Vagina (tissue), 2 donors: ENCODE measurements at regions not wholly inside any gene's neighbourhood (a gene's known extent, or its start where the extent isn't known, plus 50 kb on each side); places are given as distances from the start of the nearest gene placed in this dataset.

Source experiments
- DNase-seq, 2 donors: peaks; one replicate each; pipeline ENCODE4 v3.0.0-alpha.2; 2017; ENCODE audit errors: extremely low spot score in 2 of 2
- H3K27ac ChIP-seq: fragments of 200-600 bp; sonication (generic); one replicate; pipeline ENCODE4 v1.5.1; 2019
- H3K27me3 ChIP-seq: fragments of 200-600 bp; sonication (generic); one replicate; pipeline ENCODE4 v1.5.1; 2019
- H3K36me3 ChIP-seq, 2 donors: fragments of 200-600 bp; sonication (generic); one replicate each; pipeline ENCODE4 v1.5.1; 2017 to 2019
- H3K4me1 ChIP-seq: fragments of 200-600 bp; sonication (generic); one replicate; pipeline ENCODE4 v1.5.1; 2019
- H3K4me3 ChIP-seq, 2 donors: fragments of 200-600 bp; sonication (generic); 1 replicate in 1 of 2; 2 replicates in 1 of 2; pipeline ENCODE4 v1.5.1; 2016 to 2019
- H3K9me3 ChIP-seq: fragments of 200-600 bp; sonication (generic); one replicate; pipeline ENCODE4 v1.5.1; 2019
- POLR2A ChIP-seq, 2 donors: fragments of 450-650 bp; IDR thresholded peaks; one replicate each; pipeline ENCODE4 v1.6.1; 2017; ENCODE audit warnings: antibody characterized with exemption in 2 of 2, mild to moderate bottlenecking in 2 of 2, moderate library complexity in 2 of 2
- POLR2AphosphoS5 ChIP-seq, 2 donors: sonication (generic); formaldehyde crosslinking; IDR thresholded peaks; one replicate each; pipeline ENCODE4 v1.9.0; 2017; ENCODE audit warnings: antibody characterized with exemption in 2 of 2, mild to moderate bottlenecking in 2 of 2, low read depth in 1 of 2; ENCODE audit not compliant: insufficient read depth in 1 of 2
- intact Hi-C: fragments of 100-400 bp; cut with DNase I; formaldehyde crosslinking; loops from one replicate; pipeline ENCODE4 v1.15.1; 2023
- TF ChIP-seq, protein P1 (sequence below), 3 experiments: fragments of 450-650 bp in 2 of 3; fragments of 200-600 bp in 1 of 3; sonication (generic) in 1 of 3; IDR thresholded peaks; one replicate each; pipeline ENCODE4 v1.5.1; 2017 to 2019; ENCODE audit warnings: antibody characterized with exemption in 3 of 3, mild to moderate bottlenecking in 2 of 3, moderate library complexity in 2 of 3

DNA sequence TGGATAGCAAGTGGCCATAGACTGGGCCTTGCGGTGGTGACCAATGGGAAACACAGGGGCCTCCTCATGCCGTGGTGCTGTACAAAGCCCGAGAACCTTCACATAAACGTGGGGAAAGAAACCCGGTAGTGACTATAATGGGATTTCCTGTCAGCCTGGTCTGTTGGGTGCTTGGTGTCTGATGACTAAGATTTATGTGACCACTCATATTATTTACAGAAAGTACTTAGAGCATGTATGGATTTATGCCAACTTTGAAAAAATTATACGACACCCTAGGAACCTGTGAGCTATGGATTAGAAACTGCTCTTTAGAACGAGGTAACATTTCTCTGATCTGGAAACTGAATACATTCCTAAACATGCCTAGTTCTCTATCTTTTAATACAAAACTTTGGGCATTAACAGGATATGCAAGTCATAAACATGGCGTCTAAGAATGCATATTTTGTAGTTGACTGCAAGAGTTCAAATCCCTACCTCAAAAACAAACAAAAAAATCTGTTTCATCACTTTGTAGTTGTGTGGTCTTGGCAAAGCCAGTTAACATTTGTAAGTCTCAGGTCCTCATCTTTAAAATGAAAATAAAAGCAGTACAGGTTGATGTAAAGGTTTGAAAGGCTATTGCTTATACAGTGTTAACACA is 85.4 kb downstream of the TMEM167A start:
- Histone ChIP-seq H3K4me1 (no peaks in the 10 kb centered on the region), H3K4me3 (no peak overlapping the region), H3K27me3 (no peaks in the 10 kb centered on the region), H3K9me3 (no peaks in the 10 kb centered on the region), H3K27ac (no peak overlapping the region), H3K36me3 (no peaks in the 10 kb centered on the region)
- no peak for TF ChIP-seq POLR2AphosphoS5 (IDR thresholded peaks at IDR 0.05; ENCODE audit: insufficient read depth in 1 of 2, low read depth in 1 of 2)
- TF ChIP-seq, protein P1, sequence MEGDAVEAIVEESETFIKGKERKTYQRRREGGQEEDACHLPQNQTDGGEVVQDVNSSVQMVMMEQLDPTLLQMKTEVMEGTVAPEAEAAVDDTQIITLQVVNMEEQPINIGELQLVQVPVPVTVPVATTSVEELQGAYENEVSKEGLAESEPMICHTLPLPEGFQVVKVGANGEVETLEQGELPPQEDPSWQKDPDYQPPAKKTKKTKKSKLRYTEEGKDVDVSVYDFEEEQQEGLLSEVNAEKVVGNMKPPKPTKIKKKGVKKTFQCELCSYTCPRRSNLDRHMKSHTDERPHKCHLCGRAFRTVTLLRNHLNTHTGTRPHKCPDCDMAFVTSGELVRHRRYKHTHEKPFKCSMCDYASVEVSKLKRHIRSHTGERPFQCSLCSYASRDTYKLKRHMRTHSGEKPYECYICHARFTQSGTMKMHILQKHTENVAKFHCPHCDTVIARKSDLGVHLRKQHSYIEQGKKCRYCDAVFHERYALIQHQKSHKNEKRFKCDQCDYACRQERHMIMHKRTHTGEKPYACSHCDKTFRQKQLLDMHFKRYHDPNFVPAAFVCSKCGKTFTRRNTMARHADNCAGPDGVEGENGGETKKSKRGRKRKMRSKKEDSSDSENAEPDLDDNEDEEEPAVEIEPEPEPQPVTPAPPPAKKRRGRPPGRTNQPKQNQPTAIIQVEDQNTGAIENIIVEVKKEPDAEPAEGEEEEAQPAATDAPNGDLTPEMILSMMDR (IDR thresholded peaks at IDR 0.05): no peak
- TF ChIP-seq POLR2A (IDR thresholded peaks at IDR 0.05): no peak
- no peak for DNase-seq
- intact Hi-C loops: no loop called here

GRCh38 chr5:82991059-82991458 is 86.1 kb downstream of the TMEM167A start:
- intact Hi-C loops: no loop called here
- Histone ChIP-seq H3K27ac (no peak overlapping the region), H3K4me3 (no peak overlapping the region), H3K9me3 (no peaks in the 10 kb centered on the region), H3K27me3 (no peaks in the 10 kb centered on the region), H3K4me1 (no peaks in the 10 kb centered on the region), H3K36me3 (no peaks in the 10 kb centered on the region)
- no peak for DNase-seq
- TF ChIP-seq POLR2A (IDR thresholded peaks at IDR 0.05): no peak

DNA sequence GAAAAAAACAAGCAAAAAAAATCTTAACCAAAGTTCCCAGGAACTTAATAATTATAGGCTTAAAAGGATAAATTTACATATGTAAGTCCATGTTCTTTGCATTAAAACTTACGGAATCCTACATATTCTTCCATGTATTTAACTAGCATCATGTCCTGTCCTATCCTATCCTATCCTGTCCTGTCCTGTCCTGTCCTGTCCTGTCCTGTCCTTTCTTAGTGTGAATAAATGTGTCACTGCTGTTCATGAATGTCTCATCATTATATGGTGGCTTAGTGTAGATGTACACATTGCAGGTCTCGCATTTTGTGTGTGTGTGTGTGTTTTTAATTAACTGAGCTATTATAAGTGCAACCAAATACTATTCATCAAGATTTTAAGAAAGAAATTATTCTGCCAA is 90.0 kb downstream of the TMEM167A start:
- DNase-seq: no peak
- TF ChIP-seq, protein P1 (IDR thresholded peaks at IDR 0.05): no peak
- TF ChIP-seq POLR2AphosphoS5 (IDR thresholded peaks at IDR 0.05; ENCODE audit: insufficient read depth in 1 of 2, low read depth in 1 of 2): no peak
- TF ChIP-seq POLR2A (IDR thresholded peaks at IDR 0.05): no peak
- Histone ChIP-seq H3K36me3 (no peaks in the 10 kb centered on the region), H3K27me3 (no peaks in the 10 kb centered on the region), H3K4me3 (no peak overlapping the region), H3K27ac (no peak overlapping the region), H3K4me1 (no peaks in the 10 kb centered on the region), H3K9me3 (no peaks in the 10 kb centered on the region)
- intact Hi-C loops: no loop called here

DNA sequence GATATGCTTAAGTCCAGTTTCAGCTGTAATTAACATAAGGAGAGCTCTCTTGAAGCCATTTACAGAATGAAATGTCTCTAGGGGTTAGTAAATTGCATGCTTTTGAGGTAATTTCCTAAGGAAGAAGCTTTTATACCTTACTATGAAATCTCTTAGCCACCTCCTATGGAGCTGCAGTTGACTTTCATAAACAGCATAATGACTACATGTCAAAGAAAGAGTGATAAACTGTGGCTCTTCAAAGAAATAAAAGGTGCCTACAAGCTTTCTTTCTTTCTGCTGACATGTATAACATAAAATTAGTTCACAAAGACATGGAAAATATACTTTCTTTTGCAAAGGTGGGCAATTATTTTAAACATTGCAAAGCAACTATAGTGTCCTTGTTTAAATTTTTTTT is 90.8 kb downstream of the TMEM167A start:
- Histone ChIP-seq H3K27me3 (no peaks in the 10 kb centered on the region), H3K36me3 (no peaks in the 10 kb centered on the region), H3K27ac (no peak overlapping the region), H3K4me1 (no peaks in the 10 kb centered on the region), H3K9me3 (no peaks in the 10 kb centered on the region), H3K4me3 (no peak overlapping the region)
- DNase-seq: no peak
- TF ChIP-seq POLR2A (IDR thresholded peaks at IDR 0.05) (no peak), POLR2AphosphoS5 (IDR thresholded peaks at IDR 0.05; ENCODE audit: insufficient read depth in 1 of 2, low read depth in 1 of 2) (no peak)
- TF ChIP-seq, protein P1 (IDR thresholded peaks at IDR 0.05): no peak
- intact Hi-C loops: no loop called here

- H3K27me3 ChIP-seq: no peaks in the 10 kb centered on the region
- intact Hi-C loops: no loop called here
- TF ChIP-seq POLR2AphosphoS5 (IDR thresholded peaks at IDR 0.05; ENCODE audit: insufficient read depth in 1 of 2, low read depth in 1 of 2) (no peak), POLR2A (IDR thresholded peaks at IDR 0.05) (no peak)
- TF ChIP-seq, protein P1 (IDR thresholded peaks at IDR 0.05): no peak
- H3K27ac ChIP-seq: no peak overlapping the region
- H3K36me3 ChIP-seq: no peaks in the 10 kb centered on the region
- H3K9me3 ChIP-seq: no peaks in the 10 kb centered on the region
- no peak for DNase-seq
- no peak overlapping the region for H3K4me3 ChIP-seq
- H3K4me1 ChIP-seq: no peaks in the 10 kb centered on the region
Measured at GRCh38 chr5:82985763-82986162, 91.4 kb downstream of the TMEM167A start.
